ENCODE measurements at regions not wholly inside any gene's neighbourhood (a gene's known extent, or its start where the extent isn't known, plus 50 kb on each side); places are given as distances from the start of the nearest gene placed in this dataset.

DNA sequence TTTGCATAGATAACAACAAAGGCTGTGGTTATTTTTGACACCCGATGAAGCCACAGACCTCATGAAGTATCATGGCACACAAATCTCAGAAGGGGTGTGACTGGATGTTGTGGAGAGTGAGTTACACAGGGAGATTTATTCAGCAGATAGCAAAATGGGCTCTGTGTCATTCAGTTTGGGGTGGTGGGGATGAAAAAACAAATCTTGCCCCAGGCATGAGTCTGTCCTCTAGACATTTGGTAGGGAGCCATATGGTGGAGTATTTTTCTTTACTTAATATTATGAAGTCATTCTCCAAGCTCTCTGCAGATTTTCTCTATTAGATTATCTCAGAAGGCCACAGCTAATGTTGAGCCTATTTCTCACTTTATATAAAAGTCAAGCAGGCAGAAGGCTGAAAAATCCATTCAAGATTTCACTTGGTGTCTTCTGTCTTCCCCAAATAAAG lies 277.1 kb upstream of the TENM3 start:
- peak overlapping the region; percentile 47; the same call in 1 of the 3 replicates for H2BK15ac ChIP-seq (ENCODE audit: low read depth, low read length)
- no TSS peak for BruUV-seq (replicated peaks)
- intact Hi-C loops (cut with micrococcal nuclease) (no loop called here), in situ Hi-C loops (cut with MboI; ENCODE audit: low sequenced_read_pairs) (no loop called here), dilution Hi-C loops (cut with HindIII; ENCODE audit: low sequenced_read_pairs, unreplicated experiment) (no loop called here)
- H2AFZ ChIP-seq (replicated peaks; ENCODE audit: low read length, poor library complexity) = no peak overlapping the region
- no peak overlapping the region for H3K56ac ChIP-seq (ENCODE audit: extremely low read depth, insufficient read depth, low read length)
- CTCF ChIA-PET = no interaction called here
- H2BK5ac ChIP-seq (ENCODE audit: low read depth, low read length, poor library complexity, severe bottlenecking) = peak overlapping the region; percentile 30
- H2BK120ac ChIP-seq (ENCODE audit: low read depth, low read length) = peak overlapping the region; percentile 100
- no CpG with 5 or more reads among the region's 1 CpG for WGBS, 2 experiments (ENCODE audit: extremely low coverage in 2 of 2, insufficient read length in 1 of 2)
- H3K9me1 ChIP-seq (ENCODE audit: insufficient read depth, low read length) = peaks cover 7% of the 10 kb centered on the region
- no peak overlapping the region for H2AK5ac ChIP-seq (ENCODE audit: low read depth, low read length)
- H3K9ac ChIP-seq (ENCODE audit: low read depth, low read length) = no peak overlapping the region
- H3K4me2 ChIP-seq (ENCODE audit: low read depth, low read length) = no peak overlapping the region
- TF ChIP-seq CEBPB (IDR thresholded peaks at IDR 0.05; ENCODE audit: low read depth, low read length) (no peak), RAD21 (IDR thresholded peaks at IDR 0.05; ENCODE audit: low read length) (no peak), MAZ (IDR thresholded peaks at IDR 0.05; ENCODE audit: borderline replicate concordance, low read depth, low read length) (no peak), RCOR1 (IDR thresholded peaks at IDR 0.05; ENCODE audit: insufficient replicate concordance, low read length) (no peak), RFX5 (IDR thresholded peaks at IDR 0.05; ENCODE audit: low read depth, low read length) (no peak), POLR2A (IDR thresholded peaks at IDR 0.05; ENCODE audit: low read depth, low read length) (no peak), FOS (IDR thresholded peaks at IDR 0.05; ENCODE audit: low read depth, low read length) (no peak), BHLHE40 (IDR thresholded peaks at IDR 0.05; ENCODE audit: low read depth, low read length) (no peak), CHD1 (IDR thresholded peaks at IDR 0.05; ENCODE audit: low read depth, low read length) (no peak), SMC3 (IDR thresholded peaks at IDR 0.05; ENCODE audit: low read depth, low read length) (no peak), MAFK (IDR thresholded peaks at IDR 0.05; ENCODE audit: low read depth, low read length) (no peak), NFE2L2 (IDR thresholded peaks at IDR 0.05; ENCODE audit: low read depth, low read length) (no peak), MXI1 (IDR thresholded peaks at IDR 0.05; ENCODE audit: borderline replicate concordance, low read depth, low read length) (no peak)
- TF ChIP-seq, protein P1, sequence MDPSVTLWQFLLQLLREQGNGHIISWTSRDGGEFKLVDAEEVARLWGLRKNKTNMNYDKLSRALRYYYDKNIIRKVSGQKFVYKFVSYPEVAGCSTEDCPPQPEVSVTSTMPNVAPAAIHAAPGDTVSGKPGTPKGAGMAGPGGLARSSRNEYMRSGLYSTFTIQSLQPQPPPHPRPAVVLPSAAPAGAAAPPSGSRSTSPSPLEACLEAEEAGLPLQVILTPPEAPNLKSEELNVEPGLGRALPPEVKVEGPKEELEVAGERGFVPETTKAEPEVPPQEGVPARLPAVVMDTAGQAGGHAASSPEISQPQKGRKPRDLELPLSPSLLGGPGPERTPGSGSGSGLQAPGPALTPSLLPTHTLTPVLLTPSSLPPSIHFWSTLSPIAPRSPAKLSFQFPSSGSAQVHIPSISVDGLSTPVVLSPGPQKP (IDR thresholded peaks at IDR 0.05; ENCODE audit: borderline replicate concordance, low read depth, low read length) = no peak
- TF ChIP-seq, protein P2, sequence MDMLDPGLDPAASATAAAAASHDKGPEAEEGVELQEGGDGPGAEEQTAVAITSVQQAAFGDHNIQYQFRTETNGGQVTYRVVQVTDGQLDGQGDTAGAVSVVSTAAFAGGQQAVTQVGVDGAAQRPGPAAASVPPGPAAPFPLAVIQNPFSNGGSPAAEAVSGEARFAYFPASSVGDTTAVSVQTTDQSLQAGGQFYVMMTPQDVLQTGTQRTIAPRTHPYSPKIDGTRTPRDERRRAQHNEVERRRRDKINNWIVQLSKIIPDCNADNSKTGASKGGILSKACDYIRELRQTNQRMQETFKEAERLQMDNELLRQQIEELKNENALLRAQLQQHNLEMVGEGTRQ (IDR thresholded peaks at IDR 0.05; ENCODE audit: low read depth, low read length) = no peak
- TF ChIP-seq, protein P3, sequence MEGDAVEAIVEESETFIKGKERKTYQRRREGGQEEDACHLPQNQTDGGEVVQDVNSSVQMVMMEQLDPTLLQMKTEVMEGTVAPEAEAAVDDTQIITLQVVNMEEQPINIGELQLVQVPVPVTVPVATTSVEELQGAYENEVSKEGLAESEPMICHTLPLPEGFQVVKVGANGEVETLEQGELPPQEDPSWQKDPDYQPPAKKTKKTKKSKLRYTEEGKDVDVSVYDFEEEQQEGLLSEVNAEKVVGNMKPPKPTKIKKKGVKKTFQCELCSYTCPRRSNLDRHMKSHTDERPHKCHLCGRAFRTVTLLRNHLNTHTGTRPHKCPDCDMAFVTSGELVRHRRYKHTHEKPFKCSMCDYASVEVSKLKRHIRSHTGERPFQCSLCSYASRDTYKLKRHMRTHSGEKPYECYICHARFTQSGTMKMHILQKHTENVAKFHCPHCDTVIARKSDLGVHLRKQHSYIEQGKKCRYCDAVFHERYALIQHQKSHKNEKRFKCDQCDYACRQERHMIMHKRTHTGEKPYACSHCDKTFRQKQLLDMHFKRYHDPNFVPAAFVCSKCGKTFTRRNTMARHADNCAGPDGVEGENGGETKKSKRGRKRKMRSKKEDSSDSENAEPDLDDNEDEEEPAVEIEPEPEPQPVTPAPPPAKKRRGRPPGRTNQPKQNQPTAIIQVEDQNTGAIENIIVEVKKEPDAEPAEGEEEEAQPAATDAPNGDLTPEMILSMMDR (conservative IDR thresholded peaks at IDR 0.05; ENCODE audit: low read depth, low read length) = no peak
- H4K91ac ChIP-seq (ENCODE audit: insufficient read depth, low read depth, low read length) = no peak overlapping the region; the same call in 1 of the 2 replicates
- H3K4me3 ChIP-seq (ENCODE audit: insufficient read depth, low read depth, low read length) = no peak overlapping the region
- no peak overlapping the region for H2AK9ac ChIP-seq (replicated peaks; ENCODE audit: low read depth, low read length, poor library complexity)
- no peak overlapping the region for H3K14ac ChIP-seq (replicated peaks; ENCODE audit: low read depth, low read length)
- H3K4ac ChIP-seq (ENCODE audit: low read depth, low read length) = peak overlapping the region; percentile 14; the same call in 1 of the 2 replicates
- POLR2A ChIA-PET (ENCODE audit: unreplicated experiment) = no interaction called here
- no peak overlapping the region; a peak in 1 of 4 replicates for H4K8ac ChIP-seq (ENCODE audit: low read depth in 2 of 2, low read length in 2 of 2)
- no peaks in the 10 kb centered on the region for H3K36me3 ChIP-seq (ENCODE audit: control insufficient read depth, insufficient read depth, low read length)
- no peaks in the 10 kb centered on the region for H4K20me1 ChIP-seq (ENCODE audit: insufficient read depth, low read length)
- H3K18ac ChIP-seq (ENCODE audit: low read depth, low read length) = peak overlapping the region; percentile 25; the same call in 1 of the 2 replicates
- no peaks in the 10 kb centered on the region for H3K79me1 ChIP-seq (ENCODE audit: low read depth in 1 of 2, low read length in 2 of 2)
- peak; percentile 52 for ATAC-seq (ENCODE audit: low read depth)
- H2BK20ac ChIP-seq (ENCODE audit: low read depth, low read length) = peak overlapping the region; percentile 75; the same call in 1 of the 2 replicates
- H3K27ac ChIP-seq (ENCODE audit: insufficient read depth, low read length) = no peak overlapping the region
- H3K9me3 ChIP-seq (ENCODE audit: control insufficient read depth, insufficient read depth, low read length) = no peaks in the 10 kb centered on the region
- H3K23ac ChIP-seq (ENCODE audit: low read depth, low read length) = no peak overlapping the region
- no peaks in the 10 kb centered on the region for H3K27me3 ChIP-seq (ENCODE audit: control insufficient read depth, insufficient read depth, low read length)
- peaks cover 11% of the 10 kb centered on the region for H3K4me1 ChIP-seq (ENCODE audit: control insufficient read depth, insufficient read depth, low read length)
- no peak overlapping the region for H4K5ac ChIP-seq (ENCODE audit: low read depth, low read length)
- peak; percentile 68 for DNase-seq

All from IMR-90 (cell line).